Suppressor macrophage treated with lipopolysaccharide for 1 hour (primary cell): ENCODE measurements at regions not wholly inside any gene's neighbourhood (a gene's known extent, or its start where the extent isn't known, plus 50 kb on each side); places are given as distances from the start of the nearest gene placed in this dataset.

Experiments used
- DNase-seq, 3 donors: peaks; one replicate each; pipeline ENCODE4 v3.0.0-alpha.2; 2020 to 2022

DNA sequence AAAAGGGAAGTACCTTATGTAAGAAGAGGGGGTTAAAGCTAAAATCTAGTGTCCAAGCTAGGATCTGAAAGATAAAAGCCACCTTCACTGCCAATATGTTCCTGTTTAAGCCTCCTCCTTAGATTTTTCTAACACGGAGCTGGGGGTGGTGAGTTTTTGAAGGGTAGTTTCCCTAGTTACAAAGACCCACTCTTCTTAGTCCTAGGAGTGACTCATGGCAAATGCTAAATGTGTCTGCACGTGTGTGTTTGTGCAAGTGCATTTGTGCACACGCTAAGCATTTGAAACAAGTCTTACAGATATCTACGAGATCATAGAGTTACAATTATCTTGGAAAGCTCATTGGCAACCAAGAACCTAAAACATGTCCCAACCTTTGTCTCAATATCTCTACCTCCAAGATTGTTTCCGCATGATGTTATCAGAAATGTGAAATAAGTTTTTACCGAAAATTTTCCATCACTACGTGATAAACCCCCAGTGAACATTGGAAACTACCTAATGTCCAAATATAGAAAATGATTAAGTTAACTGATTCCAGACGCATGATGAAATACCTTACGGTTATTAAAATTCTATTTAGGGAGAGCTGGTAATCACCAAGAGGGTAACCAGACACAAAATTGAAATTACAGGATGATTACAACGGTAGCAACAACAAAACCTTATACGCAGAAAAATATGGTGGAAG lies 78.0 kb upstream of the HRH2 start:
- peak; percentile 23 to 52 (median 47) for DNase-seq

DNA sequence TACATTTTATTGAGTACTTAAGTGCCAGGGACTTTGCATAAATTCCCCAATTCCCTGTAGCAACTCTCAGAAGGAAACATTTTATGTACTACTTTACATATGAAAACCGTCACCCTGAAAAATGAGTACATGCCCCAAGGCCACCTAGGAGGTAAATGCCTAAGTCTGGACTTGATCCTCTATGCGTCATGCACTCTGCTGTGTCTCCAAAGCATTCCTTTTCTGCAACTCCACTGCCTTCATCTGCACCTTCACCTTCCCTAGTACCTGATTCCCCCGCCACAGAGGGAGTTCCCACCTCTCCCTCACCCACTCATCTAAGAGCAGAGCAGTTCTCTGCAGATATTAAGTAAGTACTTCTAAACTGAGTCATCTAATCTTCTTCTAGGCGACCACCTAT lies 75.2 kb upstream of the HRH2 start:
- DNase-seq: no peak

DNA sequence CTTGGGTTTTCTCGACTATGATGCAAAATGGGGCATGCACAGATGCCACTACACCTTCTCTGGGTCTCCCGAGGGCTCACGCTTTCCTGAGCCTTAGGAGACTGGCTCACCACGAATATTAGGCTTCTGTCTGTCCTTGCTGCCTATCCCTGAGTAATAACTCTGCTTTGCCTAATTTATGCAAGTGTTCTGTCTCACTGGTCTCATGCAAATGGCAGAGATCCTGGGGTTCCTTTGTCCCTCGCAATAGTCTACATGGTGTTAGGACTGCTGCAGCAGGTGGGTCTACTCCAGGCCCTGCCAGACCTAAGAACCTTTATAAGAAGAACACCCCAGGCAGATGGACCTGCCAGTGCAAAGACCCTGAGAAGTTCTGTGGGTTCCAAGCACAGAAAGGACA lies 72.3 kb upstream of the HRH2 start:
- no peak for DNase-seq

DNA sequence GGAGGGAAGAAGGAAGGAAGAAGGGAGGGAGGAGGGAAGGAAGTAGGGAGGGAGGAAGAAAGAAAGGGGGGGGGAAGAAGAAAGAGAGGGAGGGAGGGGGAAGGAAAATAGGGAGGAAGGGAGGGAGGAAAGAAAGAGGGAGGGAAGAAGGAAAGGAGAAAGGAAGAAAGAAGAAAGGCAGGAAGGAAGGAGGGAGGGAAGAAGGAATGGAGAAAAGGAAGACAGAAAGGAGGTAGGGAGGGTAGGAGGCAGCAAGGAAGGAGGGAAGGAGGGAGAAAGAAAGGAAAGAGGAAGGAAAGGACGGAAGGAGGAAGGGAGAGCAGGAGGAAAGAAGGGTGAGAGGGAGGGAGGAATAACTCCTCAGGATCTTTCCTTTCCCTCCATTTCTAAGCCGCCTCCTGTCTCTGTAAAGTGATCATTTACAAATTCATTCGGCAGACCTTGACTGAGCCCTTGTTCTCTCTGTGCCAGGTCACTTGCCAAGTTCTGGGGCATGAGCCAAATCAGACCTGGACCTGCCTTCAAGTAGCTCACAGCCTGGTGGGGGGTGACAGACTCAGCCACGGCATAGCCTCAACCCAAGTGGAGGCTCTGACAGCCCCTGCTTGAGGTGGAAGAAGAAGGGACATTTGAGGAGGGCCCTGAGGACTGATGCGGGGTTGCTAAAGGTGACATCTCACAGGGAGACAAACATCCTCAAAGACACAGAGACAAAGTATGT lies 69.0 kb upstream of the HRH2 start:
- no peak for DNase-seq

DNA sequence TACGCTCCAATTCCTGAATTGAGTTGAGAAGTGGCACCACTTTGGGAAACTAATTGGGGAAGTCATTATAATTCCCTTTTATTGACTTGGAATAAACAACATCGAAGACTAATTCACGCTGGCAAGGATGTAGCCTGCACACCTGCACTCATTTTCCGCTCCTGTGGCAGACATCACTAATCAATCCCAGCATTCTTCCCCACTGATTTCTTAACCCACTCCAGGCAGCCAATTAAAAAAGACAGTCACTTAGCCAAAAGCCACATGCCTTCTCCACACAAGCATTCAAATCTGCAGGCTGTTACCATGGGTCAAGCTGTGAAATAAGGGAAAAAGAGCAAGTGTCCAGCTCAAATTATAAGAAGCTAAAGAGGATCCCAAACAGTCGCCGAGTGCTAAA lies 68.2 kb upstream of the HRH2 start:
- no peak for DNase-seq

DNA sequence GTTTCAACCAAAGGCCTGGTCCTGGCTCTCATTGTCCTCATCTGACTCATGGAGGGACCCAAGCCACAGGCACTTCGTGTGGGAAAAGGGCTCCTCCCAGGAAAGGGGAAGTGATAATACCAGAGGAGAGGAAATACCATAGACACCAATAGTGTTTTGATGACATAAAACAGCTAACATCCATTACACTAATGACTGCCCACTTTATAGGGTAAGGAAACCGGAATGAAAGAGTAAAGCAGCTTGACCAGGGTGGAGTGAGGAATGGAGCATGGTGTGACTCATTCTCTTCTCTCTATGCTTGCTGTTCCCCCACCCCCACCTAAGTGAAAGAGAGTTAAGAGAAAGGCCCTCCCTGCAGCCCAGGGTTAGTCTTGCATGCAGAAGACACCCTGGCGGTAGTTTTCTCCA lies 67.4 kb upstream of the HRH2 start:
- DNase-seq: peak; percentile 86 to 97 (median 91)

DNA sequence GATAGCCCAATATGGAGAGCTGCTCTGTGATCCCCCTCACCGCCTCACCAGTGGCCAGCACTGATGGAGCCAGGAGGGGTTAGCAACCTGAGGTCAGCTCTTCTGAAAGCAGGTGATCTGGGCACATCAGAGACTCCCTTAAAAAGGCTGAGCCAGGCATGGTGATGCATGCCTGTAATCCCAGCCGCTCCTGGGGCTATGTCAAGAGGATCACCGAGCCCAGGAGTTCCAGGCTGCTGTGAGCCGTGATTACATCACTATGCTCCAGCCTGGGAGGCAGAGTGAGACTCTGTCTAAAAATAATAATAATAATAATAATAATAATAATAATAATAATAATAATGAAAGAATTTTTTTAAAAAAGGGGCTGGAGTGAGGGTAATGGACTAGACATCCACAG lies 66.6 kb upstream of the HRH2 start:
- DNase-seq: no peak

DNA sequence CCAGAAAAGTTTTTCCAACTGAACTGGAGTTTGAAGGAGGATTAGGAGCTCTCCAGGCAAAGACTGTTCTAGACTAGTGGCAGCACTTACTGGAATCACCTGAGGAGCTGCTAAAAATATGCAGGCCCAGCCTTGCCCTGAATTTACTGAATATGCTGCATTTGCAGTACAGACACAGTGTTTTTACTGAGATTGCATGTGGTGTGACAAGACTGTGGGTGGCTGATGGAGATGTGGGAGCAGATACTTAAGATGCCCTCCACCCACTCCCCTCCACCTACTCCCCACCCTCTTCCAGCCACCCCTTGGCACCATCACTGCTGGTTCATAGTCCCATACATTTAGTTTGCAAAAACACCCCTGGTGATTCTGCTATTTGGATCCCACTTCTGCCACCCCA lies 64.1 kb upstream of the HRH2 start:
- no peak for DNase-seq

DNA sequence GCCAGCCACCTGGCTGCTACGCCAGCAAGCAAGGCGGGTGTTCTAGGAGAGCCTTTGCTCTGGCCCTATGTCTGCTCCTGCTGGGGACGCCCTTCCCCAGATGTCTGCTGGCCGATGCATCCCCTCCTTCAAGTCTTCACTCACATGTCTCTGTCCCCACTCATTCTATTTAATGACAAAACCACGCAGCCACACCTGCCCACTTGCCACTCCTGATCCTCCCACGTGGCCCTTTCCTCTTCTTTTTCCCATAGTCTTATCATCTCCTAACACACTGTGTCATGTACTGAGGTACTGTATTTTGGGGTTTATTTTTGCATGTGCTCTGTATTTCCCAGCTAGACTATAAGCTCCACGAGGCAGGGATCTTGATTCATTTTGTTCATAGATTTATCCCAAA lies 62.0 kb upstream of the HRH2 start:
- no peak for DNase-seq

DNA sequence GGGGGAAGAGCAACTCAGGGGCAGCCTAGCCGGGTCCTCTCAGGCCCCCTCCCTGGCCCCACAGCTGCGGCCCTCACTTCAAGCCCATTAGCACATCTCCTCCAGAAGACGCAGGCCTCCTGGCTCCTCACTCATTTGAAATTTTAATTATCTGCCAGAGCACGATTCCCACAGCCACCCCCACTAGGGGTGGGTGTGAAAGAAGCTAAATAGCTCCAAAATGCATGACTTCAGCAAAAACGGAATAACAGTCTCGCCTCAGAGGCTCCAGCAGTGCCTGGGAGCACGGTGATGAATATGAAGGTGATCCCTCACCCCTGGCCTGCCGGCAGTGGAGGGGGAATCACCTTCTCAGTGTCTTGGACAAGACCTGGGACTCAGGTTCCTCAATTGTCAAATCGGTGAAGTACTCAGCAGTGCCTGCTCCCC lies 61.1 kb upstream of the HRH2 start:
- no peak for DNase-seq

DNA sequence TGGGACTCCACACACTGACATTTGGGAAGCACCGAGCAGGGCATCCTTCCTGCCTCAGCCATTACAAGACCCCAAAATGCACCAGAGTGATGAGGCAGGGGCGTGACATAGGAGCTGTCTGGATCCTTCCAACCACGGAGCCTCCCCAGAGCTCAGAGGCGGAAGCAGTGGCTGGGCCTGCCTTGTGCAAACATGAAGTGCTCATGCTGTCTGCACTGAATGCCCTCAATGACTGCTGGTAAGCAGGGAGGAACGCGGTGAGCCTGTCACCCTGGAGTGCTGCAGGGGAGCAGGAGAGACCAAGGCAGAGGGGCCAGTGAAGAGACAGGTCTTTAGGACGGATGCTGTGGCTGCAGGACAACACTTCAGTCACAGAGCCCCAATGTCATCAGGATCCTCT lies 60.2 kb upstream of the HRH2 start:
- no peak for DNase-seq

DNA sequence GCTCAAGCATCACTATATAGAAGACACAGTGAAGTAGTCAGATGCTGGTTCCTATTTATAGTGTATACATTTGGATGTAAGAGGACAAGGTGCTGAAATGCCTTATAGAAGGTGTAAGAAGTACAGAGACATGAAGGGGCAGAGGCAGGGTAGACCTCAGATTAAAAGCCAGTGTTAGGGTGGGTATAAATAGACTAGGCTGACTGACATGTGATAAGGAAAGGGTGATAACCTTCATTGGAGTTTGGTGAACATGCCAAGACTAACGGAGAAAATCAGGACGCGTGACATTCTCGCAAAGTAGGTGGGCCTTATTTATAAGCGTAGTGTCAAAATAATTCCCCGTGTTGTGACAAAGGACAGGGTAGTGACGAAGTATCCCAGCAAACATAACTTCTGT lies 59.1 kb upstream of the HRH2 start:
- DNase-seq: no peak

DNA sequence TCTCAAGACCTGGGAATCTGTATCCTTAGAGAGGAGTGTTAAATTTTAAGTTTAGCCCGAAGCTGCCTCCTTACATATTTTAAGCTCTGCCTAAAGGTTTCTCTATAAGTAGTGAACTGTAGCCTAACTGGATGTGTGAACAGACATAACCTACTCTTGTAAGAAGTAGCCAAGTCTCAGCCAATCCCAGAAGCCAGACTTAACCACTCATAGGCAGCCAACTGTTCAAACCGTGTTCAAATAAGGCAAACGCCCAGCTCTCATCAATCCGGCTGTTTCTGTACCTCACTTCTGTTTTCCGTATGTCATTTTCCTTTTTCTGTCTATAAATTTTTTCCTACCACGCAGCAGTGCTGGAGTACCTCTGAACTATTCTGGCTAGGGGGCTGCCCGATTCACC lies 58.7 kb upstream of the HRH2 start:
- peak; percentile 20 to 56 (median 40) for DNase-seq

DNA sequence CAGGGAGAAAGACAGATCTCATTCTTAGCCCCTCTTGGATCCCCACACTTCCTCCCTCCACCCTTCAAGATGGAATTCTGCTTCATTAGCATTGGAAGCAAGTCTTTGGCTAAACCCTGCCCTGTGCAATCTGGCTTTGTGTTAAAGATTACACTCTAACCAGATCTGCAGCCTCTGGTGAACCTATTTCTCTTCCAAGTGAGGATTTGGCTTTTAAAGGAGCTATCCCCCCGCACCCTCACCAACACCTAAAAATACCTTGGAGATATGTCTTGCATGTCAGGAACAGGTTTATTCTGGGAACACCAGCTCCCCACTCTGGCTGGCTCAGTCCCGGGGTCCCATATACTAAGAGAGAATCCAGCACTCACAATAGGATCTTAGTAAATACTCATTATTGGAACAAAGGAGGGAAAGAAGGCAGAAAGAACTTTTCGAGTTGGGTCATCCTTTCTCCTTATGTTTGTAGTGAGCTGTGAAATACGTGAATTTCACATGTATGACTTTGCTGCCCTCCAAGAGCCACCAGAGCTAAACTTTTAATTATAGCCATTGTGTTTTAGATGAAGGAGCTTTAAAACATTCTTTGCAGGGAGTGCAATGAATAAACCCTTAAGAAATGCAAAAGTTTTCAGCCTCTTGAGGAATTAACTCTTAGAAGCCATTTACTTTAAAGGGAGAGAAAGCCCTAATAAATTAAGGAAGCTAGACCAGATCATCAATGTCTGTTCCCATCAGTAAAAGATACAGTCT lies 53.7 kb upstream of the HRH2 start:
- no peak for DNase-seq

DNA sequence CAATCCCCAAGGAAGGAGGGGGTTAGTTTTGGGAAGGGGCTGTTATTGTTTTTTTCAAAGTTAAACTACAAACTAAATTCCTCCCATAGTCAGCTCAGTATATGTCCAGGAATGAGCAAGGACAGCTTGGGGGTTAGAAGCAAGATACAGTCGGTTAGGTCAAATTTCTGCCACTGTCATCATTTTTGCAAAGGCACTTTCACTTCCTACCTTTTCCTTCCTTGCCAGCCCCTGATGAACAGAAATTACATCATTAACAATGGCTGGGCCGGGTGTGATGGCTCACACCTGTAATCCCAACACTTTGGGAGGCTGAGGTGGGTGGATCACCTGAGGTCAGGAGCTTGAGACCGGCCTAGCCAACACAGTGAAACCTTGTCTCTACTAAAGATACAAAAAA lies 51.5 kb upstream of the HRH2 start:
- DNase-seq: no peak
